GM18858 (cell line): ENCODE measurements at regions not wholly inside any gene's neighbourhood (a gene's known extent, or its start where the extent isn't known, plus 50 kb on each side); places are given as distances from the start of the nearest gene placed in this dataset.
"Not testable (repeated sequence)": the region's sequence is repeated elsewhere in the genome, so short reads cannot be mapped to it uniquely, and the experiment has no call there.

Experiments used
- ATAC-seq: cut with Tn5 transposase; IDR thresholded peaks from one replicate; pipeline ENCODE4 v1.9.1; 2021; ENCODE audit not compliant: unreplicated experiment

- ATAC-seq = no peak
Observed at GRCh38 chr14:82766123-82766522, 1232.5 kb upstream of the SEL1L start.

DNA sequence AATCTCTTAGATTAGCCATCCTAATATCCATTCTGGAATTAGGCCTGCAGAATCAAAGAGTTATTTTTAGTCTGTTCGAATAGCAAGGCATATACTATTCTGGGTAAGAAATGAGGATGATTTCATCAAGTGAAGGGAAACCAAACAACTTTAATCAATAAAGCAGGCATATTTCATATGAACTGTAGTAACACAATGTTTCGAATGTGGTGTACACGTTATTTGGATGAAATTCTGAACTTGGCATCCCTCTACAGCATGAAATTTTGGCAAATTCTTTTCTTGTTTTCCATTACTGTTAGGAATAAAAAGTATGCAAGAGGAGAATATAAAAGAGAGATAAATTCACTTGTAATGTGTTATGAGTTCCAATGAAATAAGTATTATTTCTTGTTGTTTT, 1233.3 kb upstream of the SEL1L start:
- ATAC-seq = no peak

GRCh38 chr14:82776958-82777357, 1243.3 kb upstream of the SEL1L start:
- no peak for ATAC-seq

- no peak for ATAC-seq
Observed at GRCh38 chr14:82778008-82778590, 1244.4 kb upstream of the SEL1L start.

DNA sequence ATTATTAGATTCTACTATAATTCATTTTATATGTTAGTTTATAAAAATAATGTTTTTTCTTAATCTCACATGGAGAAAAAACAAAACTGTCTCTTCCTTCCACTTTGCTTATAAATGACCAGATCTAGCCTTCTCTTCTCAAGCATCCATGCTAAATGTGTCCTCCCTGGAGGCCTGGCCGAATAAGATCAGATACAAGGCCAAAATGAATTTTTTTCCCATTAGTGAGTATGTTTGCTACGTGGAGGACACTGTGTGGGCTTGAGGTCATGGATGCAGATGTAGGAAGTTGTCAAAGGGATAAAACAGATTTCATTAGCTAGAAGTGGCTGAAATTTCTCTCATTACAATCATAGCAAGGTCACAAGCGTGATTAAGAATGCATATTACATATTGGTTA, 1244.9 kb upstream of the SEL1L start:
- no peak for ATAC-seq

- ATAC-seq = no peak
Observed at GRCh38 chr14:82779301-82779700, 1245.6 kb upstream of the SEL1L start.

- no peak for ATAC-seq
Observed at GRCh38 chr14:82785756-82786482, 1252.3 kb upstream of the SEL1L start.

- no peak for ATAC-seq
Observed at GRCh38 chr14:82786483-82786880, 1252.8 kb upstream of the SEL1L start.

GRCh38 chr14:82796086-82796485, 1262.4 kb upstream of the SEL1L start:
- no peak for ATAC-seq

DNA sequence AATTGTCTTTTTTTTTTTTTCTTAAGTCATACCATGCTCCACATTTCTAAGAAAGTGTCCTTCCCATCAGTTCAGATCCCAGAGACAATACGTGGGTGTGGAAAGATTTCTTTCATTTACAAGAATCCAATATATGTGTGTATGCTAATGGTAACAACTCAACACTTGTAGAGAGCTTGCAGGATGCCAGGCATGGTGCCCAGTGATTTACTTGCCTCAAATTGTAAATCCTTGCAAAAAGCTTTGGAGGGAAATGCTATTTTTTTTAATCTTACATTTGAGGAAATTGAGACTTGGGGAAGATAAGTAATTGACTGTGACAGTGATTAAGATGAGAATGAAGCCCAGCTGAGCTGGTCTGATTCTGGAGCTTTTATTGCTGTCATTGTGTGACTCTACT, 1264.6 kb upstream of the SEL1L start:
- no peak for ATAC-seq

GRCh38 chr14:82805892-82806825, 1272.5 kb upstream of the SEL1L start:
- ATAC-seq = no peak

DNA sequence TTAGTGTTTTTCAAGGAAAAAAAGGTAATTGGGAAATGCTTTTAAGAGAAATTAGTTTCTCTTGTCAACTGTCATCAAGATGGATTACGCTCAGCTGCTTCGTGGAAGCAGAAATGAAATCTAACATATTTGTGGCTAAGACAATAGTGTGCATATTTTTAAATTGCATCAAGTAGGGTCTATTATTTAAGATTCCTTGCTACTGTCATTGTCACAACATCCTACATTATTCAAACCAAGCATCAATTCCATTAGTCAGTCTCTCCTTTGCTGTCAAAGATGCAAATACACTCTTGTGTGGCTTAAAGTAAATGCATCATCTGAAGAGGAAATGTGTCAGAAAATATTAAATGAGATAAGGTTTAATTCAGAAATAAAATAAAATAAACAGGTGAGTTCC, 1277.6 kb upstream of the SEL1L start:
- no peak for ATAC-seq

DNA sequence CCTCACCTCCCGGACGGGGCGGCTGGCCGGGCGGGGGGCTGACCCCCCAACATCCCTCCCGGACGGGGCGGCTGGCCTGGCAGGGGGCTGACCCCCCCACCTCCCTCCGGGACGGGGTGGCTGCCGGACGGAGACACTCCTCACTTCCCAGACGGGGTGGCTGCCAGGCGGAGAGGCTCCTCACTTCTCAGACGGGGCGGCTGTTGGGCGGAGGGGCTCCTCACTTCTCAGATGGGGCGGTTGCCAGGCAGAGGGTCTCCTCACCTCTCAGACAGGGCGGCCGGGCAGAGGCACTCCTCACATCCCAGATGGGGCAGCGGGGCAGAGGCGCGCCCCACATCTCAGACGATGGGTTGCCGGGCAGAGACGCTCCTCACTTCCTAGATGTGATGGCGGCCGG, 1280.7 kb upstream of the SEL1L start:
- ATAC-seq = not testable (repeated sequence)

DNA sequence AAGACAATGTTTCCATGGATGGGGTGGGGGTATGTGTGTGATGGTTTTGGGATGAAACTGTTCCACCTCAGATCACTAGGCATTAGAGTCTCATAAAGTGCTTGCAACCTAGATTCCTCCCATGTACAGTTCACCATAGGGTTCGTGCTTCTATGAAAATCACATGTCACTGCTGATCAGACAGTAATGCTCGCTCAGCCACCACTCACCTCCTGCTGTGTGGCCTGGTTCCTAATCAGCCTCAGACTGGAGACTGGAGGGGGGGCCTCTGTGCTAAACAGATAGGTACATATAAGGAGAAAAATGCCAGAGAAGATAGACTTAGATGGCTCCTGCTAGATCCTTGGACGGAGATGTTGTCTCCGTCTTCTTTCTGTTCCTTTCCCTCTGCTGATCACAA, 1296.9 kb upstream of the SEL1L start:
- ATAC-seq = no peak

- no peak for ATAC-seq
Observed at GRCh38 chr14:82836256-82836950, 1302.8 kb upstream of the SEL1L start.

DNA sequence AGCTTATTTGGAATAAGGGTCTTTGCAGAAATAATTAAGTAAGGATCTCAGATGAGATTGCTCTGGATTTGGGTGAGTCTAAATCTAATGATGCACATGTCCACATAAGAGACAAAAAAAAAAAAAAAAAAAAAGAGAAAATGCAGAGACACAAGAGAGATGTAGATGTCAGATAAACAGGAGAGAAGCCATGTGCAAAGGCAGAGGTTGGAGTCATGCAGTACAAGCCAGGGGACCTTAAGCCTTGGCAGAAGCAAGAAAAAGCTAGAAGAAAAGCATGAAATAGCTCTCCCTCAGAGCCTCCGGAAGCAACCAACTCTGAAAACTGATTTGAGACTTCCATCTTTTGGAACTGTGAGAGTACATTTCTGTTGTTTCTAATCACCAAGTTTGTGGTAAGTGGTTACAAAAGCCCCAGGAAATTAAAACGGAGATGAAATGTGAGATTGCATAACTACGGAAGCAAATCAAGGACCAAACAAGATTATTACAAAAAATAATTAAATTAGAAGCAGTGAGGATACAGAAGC, 1304.0 kb upstream of the SEL1L start:
- no peak for ATAC-seq

DNA sequence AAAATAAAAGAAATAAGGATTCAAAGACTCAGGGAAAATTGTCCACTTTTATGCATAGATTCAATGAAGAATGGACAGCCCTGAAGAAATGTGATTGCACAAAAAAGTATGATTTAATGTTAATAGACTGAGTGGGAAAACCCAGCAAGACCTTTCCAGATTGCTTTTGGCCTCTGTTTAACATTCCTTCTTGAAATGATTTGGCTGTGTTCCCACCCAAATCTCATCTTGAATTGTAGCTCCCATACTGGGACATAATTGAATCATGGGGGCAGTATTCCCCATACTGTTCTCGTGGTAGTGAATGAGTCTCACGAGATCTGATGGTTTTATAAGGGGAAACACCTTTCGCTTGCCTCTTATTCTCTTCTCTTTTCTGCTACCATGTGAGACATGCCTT, 1316.9 kb upstream of the SEL1L start:
- ATAC-seq = no peak

DNA sequence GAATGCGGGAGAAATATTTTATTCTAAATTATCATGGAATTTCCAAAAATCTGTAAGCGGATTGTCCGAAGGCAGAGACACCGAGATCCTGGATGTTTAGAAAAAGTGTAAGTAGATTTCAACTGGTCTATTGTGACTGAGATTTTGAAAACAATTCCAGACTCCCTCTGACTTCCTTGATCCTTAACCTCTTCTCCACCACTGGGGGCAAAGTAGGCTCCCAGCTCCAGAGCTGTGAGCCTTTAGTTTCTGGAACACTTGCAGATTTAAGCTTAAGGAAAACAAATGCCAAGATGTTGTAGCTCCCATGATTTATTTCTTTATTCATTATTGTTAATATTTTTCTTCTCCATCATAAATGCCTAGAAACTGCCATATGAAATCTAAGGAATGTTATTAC, 1320.5 kb upstream of the SEL1L start:
- ATAC-seq = no peak

DNA sequence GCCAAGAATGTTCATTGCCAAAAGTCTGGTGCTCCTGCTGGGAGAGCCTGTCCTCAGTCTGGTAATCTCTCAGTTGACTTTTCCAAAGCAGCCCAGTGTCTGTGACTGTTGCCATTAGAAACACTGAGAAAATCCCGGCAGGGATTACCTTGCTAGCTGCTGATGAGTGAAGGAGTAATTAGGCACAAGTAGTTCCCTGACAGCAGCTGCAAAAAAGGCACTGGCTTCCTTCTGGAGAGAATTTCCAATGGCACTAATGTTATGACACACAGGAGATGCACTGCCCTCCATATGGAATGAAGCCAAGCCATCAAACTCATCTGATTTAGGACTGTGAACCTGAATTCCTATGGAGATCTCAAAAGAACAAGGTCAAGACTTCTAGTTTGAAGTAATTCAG, 1321.2 kb upstream of the SEL1L start:
- no peak for ATAC-seq

DNA sequence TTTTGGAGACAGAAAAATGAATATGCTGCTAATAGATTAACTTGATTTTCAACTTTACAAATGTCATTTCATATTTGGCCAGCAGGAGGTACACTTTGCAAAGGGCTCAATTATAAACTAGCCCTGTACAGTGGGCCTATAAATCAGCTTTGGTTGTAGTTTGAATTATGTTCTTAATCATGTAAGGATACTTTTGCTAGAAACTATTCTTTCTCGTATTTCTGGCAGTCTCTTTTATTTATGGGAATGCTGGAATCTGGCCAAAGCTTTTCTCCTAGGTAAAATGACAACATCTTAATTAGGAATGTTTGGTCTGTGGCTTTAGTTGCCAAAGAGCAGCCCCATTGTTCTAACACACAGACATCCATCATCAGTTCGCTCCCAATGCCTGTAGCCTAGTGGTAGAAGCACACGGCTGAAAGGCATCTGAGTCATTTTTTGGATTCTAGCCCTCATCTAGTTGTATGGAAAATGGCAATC, 1322.3 kb upstream of the SEL1L start:
- no peak for ATAC-seq

GRCh38 chr14:82861313-82861712, 1327.7 kb upstream of the SEL1L start:
- no peak for ATAC-seq
